IPS DF 6.9 (cell line): ENCODE measurements at regions not wholly inside any gene's neighbourhood (a gene's known extent, or its start where the extent isn't known, plus 50 kb on each side); places are given as distances from the start of the nearest gene placed in this dataset.

Experiments
- DNase-seq: peaks from one replicate; pipeline ENCODE4 v3.0.0-alpha.2; 2013; ENCODE audit warnings: low read depth, low spot score
- H3K27ac ChIP-seq: one replicate; pipeline ENCODE4 v1.5.1; 2013; ENCODE audit warnings: low read length, control low read depth
- H3K27me3 ChIP-seq: 2 replicates; pipeline ENCODE4 v1.6.1; 2013; ENCODE audit warnings: mild to moderate bottlenecking, low read length; ENCODE audit not compliant: control insufficient read depth, insufficient read depth
- H3K36me3 ChIP-seq: 2 replicates; pipeline ENCODE4 v1.6.1; 2013; ENCODE audit warnings: low read length; ENCODE audit not compliant: control insufficient read depth, insufficient read depth
- H3K4me1 ChIP-seq: 2 replicates; pipeline ENCODE4 v1.6.1; 2013; ENCODE audit warnings: low read length; ENCODE audit not compliant: control insufficient read depth, insufficient read depth
- H3K4me3 ChIP-seq: 2 replicates; pipeline ENCODE4 v1.5.1; 2013; ENCODE audit warnings: mild to moderate bottlenecking, low read length
- H3K9me3 ChIP-seq: 2 replicates; pipeline ENCODE4 v1.6.1; 2013; ENCODE audit warnings: low read length, inconsistent platforms; ENCODE audit not compliant: control insufficient read depth, insufficient read depth
- WGBS: extraction: QIAGEN DNeasy Blood & Tissue Kit; methylation state at CpG from one replicate; pipeline ENCODE4 v1.1.7; 2013; ENCODE audit warnings: mixed read lengths, missing lambda C conversion rate; ENCODE audit not compliant: insufficient read length, insufficient coverage; 5-methylcytosine and 5-hydroxymethylcytosine counted together

DNA sequence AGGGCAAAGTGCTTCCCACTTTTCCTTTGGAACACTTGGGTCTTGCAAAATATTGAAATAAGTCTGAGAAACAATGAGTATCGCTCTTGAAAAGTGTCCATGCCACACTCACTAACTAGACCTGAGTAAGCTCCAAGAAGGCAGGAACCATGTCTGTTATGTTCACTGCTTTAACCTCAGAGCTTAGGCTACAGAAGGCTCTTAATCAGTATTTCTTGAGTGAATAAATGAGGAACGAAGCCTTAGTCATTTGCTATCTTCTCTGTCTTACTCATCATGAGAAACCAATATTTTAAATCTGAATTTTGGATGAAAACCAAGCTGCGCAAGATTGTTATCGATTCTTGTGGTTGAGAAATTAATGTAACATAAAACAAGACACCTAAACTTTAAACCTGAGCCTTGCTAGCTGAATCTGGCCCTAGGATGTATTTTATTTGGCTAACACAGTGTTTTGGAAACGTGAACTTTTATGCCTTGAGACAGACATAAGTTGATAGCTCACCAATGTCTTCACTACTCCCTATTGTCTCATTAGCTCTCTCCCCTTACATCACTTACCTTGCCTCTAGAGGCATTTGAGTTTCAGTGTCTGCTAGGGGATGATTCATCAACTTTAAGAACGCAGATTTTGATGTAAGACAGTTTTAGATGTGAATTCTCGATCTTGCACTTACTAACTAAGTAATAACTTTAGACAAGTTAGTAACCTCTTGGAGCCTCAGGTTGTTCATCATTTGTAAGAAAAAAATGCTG, 392.8 kb upstream of the MEIS1 start:
- no peaks in the 10 kb centered on the region for H3K9me3 ChIP-seq
- no peaks in the 10 kb centered on the region for H3K27me3 ChIP-seq
- H3K4me3 ChIP-seq: no peak overlapping the region
- WGBS: no CpG with 5 or more reads among the region's 7 CpGs
- no peaks in the 10 kb centered on the region for H3K36me3 ChIP-seq
- no peak for DNase-seq
- no peaks in the 10 kb centered on the region for H3K4me1 ChIP-seq
- no peak overlapping the region for H3K27ac ChIP-seq

DNA sequence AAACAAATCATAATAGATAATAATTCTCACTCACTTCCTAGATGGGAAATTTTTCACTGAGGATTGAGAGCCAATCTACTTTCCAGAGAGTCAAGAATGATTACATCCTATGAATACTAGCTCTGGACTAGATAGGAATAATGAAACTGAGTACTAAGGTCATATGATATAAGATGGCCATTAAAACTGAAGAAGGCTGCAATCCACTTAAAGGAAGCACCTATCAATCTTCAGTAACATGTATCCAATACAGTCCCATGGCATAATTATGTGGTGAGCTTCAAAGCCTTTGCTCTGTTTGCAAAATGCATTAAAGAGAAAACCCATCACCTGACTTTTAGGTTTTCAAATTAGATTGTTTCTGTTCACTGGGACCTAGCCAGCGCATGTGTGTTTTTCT, 398.0 kb upstream of the MEIS1 start:
- no peaks in the 10 kb centered on the region for H3K9me3 ChIP-seq
- no peak for DNase-seq
- H3K36me3 ChIP-seq: no peaks in the 10 kb centered on the region
- no peak overlapping the region for H3K27ac ChIP-seq
- H3K27me3 ChIP-seq: no peaks in the 10 kb centered on the region
- WGBS: no CpG with 5 or more reads among the region's 1 CpG
- H3K4me1 ChIP-seq: no peaks in the 10 kb centered on the region
- no peak overlapping the region for H3K4me3 ChIP-seq

DNA sequence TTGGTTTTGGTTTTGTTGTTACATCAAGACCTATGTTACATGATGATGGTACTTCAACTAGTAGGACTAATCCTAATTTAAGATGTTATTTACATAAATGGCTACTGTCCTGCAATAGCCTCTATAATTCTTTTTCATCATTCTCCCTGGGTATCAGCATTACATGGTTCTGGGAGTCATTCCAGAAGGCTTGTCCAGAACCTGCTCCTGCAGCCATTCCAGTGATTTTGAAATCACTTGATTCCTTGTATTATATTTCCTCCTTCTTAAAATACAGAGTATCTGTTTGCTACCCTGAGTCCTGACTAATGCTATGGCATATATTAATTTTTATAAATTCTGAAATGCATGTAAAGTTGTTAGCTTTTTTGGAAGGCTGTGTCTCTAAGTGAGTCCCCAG, 400.5 kb upstream of the MEIS1 start:
- H3K27ac ChIP-seq: no peak overlapping the region
- no peak overlapping the region for H3K4me3 ChIP-seq
- H3K9me3 ChIP-seq: no peaks in the 10 kb centered on the region
- H3K27me3 ChIP-seq: no peaks in the 10 kb centered on the region
- H3K36me3 ChIP-seq: no peaks in the 10 kb centered on the region
- no peak for DNase-seq
- no peaks in the 10 kb centered on the region for H3K4me1 ChIP-seq

DNA sequence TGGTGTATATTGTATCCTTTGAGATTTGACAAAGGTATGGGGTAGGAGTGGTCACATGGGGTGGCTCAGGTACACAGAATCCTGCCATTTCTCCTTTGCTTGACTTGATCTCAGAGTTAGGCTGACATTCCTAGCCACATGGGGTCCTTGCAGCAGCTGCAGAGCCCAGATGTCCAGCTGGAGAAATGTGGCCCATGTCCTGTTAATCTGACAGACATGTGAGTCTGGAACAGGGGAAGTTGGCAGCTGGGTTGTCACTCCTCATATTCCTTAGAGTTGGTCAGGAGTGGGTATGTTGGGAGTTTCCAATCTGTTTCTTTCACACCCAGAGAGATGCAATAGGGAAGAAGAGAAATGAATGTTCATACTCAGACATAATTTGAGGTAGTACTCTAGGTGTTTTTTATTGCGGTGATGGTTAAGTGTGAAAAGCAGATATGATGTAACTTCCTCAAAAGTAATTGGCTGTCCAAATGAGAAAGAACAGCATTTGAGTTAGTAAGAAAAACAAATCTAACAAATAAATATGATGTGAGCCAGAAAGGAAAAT, 402.6 kb upstream of the MEIS1 start:
- Histone ChIP-seq H3K4me3 (no peak overlapping the region), H3K9me3 (no peaks in the 10 kb centered on the region), H3K27ac (no peak overlapping the region), H3K4me1 (no peaks in the 10 kb centered on the region), H3K27me3 (no peaks in the 10 kb centered on the region), H3K36me3 (no peaks in the 10 kb centered on the region)
- DNase-seq: no peak
- WGBS: 100% methylated on average over 1 of the region's 1 CpG

DNA sequence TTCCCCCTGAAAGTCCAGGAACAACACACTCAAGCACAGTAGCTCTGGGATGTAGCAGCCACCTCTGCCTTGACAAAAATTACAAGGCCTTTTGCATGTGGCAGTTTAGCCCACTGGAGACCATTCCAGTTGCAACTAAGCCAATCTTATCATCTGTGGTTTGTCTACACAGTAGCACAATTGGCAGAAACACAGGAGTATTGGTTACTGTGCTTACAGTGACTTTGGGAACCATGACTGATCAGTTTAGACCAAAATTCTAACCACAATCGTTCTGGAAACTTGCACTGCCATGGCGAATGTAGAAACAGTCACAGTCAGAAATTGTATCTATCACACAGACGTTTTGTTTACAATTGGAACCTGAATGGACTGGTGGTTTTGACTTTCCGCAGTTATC, 403.7 kb upstream of the MEIS1 start:
- no peaks in the 10 kb centered on the region for H3K27me3 ChIP-seq
- H3K9me3 ChIP-seq: no peaks in the 10 kb centered on the region
- no peak overlapping the region for H3K27ac ChIP-seq
- no peaks in the 10 kb centered on the region for H3K4me1 ChIP-seq
- no CpG with 5 or more reads among the region's 4 CpGs for WGBS
- H3K36me3 ChIP-seq: no peaks in the 10 kb centered on the region
- no peak for DNase-seq
- H3K4me3 ChIP-seq: no peak overlapping the region

DNA sequence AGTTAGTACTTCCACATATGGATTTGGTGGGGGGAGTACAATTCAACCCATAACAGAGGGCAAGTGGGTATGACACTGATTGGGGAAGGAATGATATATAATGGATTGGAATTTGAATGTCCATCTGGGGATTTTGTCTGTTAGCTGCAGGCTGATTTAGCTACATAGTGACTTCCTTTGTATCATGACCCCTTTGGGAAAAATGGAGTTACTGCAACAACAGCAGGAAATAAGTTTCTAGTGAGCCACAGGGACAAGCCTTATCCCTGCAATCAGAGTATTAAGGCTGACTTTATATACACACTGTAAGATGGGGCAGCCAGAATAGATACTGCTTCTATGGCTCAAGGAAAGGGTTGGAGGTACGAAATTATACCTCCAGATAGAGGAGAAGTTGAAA, 404.4 kb upstream of the MEIS1 start:
- no peaks in the 10 kb centered on the region for H3K27me3 ChIP-seq
- WGBS: no CpG with 5 or more reads among the region's 1 CpG
- H3K4me3 ChIP-seq: no peak overlapping the region
- DNase-seq: no peak
- H3K36me3 ChIP-seq: no peaks in the 10 kb centered on the region
- H3K9me3 ChIP-seq: no peaks in the 10 kb centered on the region
- no peaks in the 10 kb centered on the region for H3K4me1 ChIP-seq
- H3K27ac ChIP-seq: no peak overlapping the region

DNA sequence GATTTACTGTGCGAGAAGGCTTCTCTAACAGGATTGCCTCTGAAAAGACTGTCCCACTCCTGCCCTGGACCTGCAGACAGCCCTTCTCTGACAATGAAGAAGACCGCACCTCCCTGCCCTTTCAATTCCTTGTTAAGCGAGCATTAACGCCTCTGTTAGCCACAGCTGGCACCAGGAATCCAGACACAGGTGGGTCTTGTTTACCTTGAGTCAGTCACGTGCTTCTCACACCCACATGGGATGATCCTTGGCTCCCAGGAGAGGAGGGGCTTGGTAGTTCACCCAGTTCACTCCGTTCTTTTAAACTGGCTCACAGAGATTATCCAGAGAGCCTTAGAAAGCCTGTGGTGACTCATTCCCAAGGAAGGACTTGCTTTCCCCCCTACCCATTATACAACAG, 410.5 kb upstream of the MEIS1 start:
- Histone ChIP-seq H3K4me3 (no peak overlapping the region), H3K27me3 (no peaks in the 10 kb centered on the region), H3K9me3 (no peaks in the 10 kb centered on the region), H3K4me1 (no peaks in the 10 kb centered on the region), H3K36me3 (no peaks in the 10 kb centered on the region), H3K27ac (no peak overlapping the region)
- DNase-seq: no peak
- WGBS: no CpG with 5 or more reads among the region's 6 CpGs

DNA sequence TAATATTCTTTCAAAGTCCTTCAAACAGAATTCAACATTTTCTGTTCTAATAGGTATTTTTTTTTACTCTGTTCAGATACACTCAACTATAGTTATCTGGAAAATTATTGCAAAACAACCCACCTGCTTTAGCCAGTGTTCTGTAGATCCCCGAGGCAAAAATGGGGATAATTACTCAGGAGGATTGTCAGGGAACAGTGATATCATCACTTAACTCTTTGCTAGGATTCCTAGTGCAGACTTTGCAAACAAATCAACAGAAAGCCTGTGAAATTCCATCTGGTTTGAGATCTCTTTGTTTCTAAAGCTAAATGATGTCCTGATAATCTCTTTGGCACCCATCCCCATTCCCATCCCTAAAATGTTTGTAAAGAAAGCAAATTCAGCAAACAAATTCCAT, 413.6 kb upstream of the MEIS1 start:
- Histone ChIP-seq H3K36me3 (no peaks in the 10 kb centered on the region), H3K4me3 (no peak overlapping the region), H3K27ac (no peak overlapping the region), H3K9me3 (no peaks in the 10 kb centered on the region), H3K27me3 (no peaks in the 10 kb centered on the region), H3K4me1 (no peaks in the 10 kb centered on the region)
- no peak for DNase-seq
- no CpG with 5 or more reads among the region's 1 CpG for WGBS

DNA sequence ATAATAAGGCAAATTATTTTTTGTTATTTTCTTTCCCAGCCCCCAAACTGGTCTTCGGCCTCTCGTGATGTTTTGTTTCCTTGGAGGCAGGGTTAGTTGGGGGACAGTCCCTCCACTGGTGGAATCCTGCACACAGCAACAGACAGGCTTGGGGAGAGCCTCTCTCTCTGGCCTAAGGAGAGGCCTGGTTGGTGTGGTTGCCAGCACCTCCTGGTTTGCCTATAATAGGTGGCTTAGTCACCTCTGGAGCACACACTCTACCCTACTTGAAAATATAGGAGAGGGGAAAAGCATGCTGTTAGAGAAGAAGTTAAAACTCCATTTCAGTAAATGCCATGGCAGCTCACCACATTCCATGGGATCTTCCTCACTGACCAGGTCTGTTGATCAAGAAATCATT, 417.2 kb upstream of the MEIS1 start:
- Histone ChIP-seq H3K9me3 (no peaks in the 10 kb centered on the region), H3K27ac (no peak overlapping the region), H3K36me3 (no peaks in the 10 kb centered on the region), H3K4me3 (no peak overlapping the region), H3K4me1 (no peaks in the 10 kb centered on the region), H3K27me3 (no peaks in the 10 kb centered on the region)
- no CpG with 5 or more reads among the region's 2 CpGs for WGBS
- DNase-seq: no peak

DNA sequence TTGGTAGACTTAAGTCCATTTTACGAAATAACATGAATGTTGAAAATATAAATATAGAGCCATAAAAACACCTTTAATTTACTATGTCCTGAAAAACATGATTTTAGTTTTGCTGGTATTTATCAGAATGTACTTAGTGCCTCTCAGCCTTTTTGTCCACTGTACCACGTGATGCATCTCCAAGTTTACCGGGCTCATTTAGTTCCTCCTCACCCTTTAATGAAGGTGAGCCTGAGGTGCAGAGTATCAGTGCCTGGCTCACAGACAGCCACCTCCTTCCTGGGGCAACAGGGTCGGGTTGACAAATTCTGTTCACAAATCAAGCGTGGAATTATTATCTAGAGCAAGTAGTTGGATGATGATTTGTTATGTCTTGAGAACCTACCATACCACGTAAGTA, 420.5 kb upstream of the MEIS1 start:
- Histone ChIP-seq H3K4me1 (no peaks in the 10 kb centered on the region), H3K36me3 (no peaks in the 10 kb centered on the region), H3K27me3 (no peaks in the 10 kb centered on the region), H3K9me3 (no peaks in the 10 kb centered on the region), H3K27ac (no peak overlapping the region), H3K4me3 (no peak overlapping the region)
- WGBS: no CpG with 5 or more reads among the region's 6 CpGs
- DNase-seq: no peak

DNA sequence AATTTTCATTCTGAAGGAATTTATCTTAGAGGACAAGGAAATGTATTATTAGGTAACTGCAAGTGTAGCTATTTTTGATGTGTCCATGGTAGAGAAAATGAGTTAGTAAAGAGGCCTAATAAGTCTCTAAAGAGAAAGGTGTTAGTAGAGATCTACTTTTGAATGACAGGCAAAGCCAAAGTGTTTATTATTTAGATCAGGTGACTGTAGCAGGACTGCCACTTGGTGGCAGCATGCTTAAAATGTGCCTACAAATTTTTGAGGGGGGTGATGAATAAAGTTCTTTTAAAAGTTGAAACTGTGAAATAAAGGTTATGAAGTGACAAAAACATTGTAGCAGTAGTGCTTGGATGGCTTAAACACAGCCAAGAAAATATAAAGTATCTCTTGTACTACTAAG, 421.5 kb upstream of the MEIS1 start:
- no peaks in the 10 kb centered on the region for H3K4me1 ChIP-seq
- DNase-seq: no peak
- H3K36me3 ChIP-seq: no peaks in the 10 kb centered on the region
- H3K4me3 ChIP-seq: no peak overlapping the region
- no peaks in the 10 kb centered on the region for H3K27me3 ChIP-seq
- H3K9me3 ChIP-seq: no peaks in the 10 kb centered on the region
- no peak overlapping the region for H3K27ac ChIP-seq
